ENCODE measurements at regions not wholly inside any gene's neighbourhood (a gene's known extent, or its start where the extent isn't known, plus 50 kb on each side); places are given as distances from the start of the nearest gene placed in this dataset.
"Not testable (repeated sequence)": the region's sequence is repeated elsewhere in the genome, so short reads cannot be mapped to it uniquely, and the experiment has no call there.

DNA sequence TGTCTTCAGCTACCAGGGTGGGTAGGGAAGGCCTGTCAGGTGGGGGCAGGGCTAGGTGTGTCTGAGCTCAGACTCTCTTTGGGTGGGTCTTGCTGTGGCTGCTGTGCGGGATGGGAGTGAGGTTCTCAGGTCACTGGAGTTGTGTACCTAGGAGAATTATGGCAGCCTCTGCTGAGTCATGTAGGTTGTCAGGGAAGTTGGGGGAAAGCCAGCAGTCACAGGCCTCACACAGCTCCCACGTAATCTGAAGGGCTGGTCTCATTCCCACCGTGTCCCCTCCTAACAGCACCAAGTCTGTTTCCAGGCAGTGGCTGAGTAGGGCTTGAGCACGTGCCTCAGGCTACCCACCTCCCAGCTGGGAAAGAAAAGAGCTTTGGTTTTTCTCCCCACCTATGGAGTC lies 67.0 kb downstream of the CHCHD4 start:
- no peak for DNase-seq (ENCODE audit: low read depth in 2 of 2)

DNA sequence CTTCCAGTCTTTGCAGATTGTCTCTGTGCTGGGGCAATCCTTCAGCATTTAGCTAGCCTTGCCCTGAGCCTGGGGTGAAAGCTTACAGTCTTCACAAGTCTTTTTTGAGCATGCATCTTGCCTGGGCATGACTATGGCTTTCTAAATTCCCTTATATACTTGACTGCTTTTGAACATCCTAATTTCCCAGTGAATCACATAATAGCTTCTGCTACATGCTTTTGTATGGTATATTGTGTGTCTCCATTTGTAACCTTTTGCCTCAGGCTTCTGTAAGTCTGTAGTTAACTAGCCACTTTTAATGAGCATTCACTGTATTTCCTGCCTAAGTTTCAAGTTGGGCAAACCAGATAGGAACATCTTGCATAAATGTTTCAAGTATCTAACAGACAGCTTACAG lies 76.8 kb downstream of the CHCHD4 start:
- no peak for DNase-seq (ENCODE audit: low read depth in 2 of 2)

DNA sequence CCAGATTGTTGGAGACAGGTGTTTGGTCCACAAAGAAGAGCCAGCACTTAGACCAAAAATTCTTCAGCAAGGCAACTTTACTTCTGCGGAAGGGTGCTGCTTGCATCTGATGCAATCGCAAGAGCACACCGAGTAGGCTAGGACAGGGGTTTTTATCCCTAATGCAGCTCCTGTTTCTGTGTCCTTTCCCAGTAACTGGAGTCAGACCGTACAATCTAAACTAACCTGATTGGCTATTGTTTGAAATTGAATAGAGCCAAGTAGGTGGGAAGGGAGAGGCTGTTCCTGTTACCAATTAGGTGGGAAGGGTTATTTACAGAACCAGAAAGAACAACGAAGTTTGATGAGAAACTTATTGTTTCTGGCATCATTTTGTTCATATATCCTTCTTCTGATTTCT lies 77.6 kb downstream of the CHCHD4 start:
- DNase-seq (ENCODE audit: low read depth in 2 of 2): no peak

DNA sequence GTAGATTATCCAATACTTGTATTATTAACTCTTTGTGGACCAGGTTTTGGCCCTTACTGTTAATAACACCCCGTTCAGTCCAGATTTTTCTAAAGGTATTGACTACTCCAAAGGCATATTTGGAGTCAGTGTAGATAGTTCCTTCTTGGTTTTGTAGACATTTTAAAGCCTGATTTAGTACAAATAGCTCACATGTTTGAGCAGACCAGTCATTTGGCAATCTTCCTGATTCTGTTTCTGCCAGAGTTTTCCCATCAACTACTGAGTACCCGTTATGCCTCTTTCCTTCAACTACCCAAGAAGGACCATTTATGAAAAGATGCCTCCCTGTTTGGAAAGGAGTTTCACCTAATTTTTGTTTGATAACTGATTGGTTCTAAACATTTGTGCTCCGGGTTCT lies 82.0 kb downstream of the CHCHD4 start:
- no peak for DNase-seq (ENCODE audit: low read depth in 2 of 2)

DNA sequence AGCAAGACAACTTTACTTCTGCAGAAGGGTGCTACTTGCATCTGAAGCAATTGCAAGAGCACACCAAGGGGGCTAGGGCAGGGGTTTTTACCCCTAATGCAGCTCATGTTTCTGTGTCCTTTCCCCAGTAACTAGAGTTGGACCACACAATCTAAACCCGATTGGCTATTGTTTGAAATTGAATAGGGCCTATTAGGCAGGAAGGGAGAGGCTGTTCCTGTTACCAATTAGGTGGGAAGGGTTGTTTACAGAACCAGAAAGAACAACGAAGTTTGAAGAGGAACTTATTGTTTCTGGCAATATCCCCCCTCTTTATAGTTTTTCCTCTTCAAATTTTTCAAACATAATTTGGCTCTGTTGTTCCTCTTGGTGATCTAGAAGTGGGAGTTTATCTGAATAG lies 85.5 kb downstream of the CHCHD4 start:
- DNase-seq (ENCODE audit: low read depth in 2 of 2): no peak

DNA sequence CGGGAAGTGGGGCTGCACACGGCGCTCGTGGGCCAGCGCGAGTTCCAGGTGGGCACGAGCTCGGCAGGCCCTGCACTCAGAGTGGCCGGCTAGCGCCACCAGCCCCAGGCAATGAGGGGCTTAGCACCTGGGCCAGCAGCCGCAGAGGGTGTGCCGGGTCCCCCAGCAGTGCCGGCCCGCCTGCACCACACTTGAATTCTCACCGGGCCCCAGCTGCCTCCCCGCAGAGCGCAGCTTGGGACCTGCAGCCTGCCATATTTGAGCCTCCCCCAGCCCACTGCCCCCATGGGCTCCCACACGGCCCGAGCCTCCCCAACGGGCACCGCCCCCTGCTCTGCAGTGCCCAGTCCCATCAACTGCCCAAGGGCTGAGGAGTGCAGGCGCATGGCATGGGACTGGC lies 87.5 kb downstream of the CHCHD4 start:
- DNase-seq (ENCODE audit: low read depth in 2 of 2): no peak

DNA sequence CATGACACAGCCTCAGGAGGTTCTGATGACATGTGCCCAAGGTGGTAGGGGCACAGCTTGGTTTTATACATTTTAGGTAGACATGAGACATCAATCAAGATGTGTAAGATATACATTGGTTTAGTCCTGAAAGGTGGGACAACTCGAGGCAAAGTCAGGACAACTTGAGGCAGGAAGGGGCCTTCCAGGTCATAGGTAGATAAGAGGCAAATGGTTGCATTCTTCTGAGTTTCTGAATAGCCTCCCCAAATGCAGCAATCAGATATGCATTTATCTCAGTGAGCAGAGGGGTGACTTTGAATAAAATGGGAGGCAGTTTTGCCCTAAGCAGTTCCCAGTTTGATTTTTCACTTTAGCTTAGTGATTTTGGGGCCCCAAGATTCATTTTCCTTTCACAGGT lies 91.6 kb downstream of the CHCHD4 start:
- no peak for DNase-seq (ENCODE audit: low read depth in 2 of 2)

DNA sequence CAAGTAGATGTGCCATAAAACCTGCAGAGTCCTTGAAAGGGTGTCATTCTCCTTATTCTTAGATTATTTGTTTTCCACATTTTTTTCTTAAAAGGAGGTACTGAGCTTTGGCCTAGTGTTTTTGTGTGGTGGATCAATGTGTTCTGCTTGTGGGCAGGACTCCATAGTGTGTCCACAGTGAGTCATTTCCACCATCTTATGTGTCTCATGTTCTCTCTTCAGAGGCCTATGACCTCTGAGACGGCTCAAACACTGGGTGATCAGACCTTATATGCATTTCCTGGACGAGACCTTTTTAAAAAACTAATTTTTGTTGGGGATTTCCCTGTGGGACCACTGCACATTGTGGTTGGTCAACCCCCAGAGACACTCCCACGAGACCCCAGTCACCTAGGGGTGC lies 93.4 kb downstream of the CHCHD4 start:
- no peak for DNase-seq (ENCODE audit: low read depth in 2 of 2)

DNA sequence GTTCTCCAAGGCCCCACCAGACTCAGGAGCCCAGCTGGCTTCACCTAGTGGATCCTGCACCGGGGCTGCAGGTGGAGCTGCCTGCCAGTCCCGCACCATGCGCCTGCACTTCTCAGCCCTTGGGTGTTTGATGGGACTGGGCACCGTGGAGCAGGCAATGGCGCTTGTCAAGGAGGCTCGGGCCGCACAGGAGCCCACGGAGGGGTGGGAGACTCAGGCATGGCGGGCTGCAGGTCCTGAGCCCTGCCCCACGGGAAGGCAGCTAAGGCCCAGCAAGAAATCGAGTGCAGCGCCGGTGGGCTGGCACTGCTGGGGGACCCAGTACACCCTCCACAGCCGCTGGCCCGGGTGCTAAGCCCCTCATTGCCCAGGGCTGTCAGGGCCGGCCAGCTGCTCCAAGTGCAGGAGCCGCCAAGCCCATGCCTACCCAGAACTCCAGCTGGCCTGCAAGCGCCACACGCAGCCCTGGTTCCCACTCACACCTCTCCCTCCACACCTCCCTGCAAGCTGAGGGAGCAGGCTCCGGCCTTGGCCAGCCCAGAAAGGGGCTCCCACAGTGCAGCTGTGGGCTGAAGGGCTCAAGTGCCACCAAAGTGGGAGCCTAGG lies 95.2 kb downstream of the CHCHD4 start:
- DNase-seq (ENCODE audit: low read depth in 2 of 2): not testable (repeated sequence)

DNA sequence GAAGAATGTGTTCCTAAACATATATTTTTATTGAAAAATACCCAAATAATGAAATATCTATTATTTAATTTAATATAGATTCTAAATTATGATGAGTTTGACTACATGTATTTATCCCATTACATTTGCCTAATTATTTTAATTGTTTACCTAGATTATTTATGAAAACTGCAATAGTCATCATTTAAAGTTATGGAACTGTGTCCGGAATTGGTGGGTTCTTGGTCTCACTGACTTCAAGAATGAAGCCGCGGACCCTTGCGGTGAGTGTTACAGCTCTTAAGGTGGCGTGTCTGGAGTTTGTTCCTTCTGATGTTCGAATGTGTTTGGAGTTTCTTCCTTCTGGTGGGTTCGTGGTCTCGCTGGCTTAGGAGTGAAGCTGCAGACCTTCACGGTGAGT lies 96.5 kb downstream of the CHCHD4 start:
- not testable (repeated sequence) for DNase-seq (ENCODE audit: low read depth in 2 of 2)

DNA sequence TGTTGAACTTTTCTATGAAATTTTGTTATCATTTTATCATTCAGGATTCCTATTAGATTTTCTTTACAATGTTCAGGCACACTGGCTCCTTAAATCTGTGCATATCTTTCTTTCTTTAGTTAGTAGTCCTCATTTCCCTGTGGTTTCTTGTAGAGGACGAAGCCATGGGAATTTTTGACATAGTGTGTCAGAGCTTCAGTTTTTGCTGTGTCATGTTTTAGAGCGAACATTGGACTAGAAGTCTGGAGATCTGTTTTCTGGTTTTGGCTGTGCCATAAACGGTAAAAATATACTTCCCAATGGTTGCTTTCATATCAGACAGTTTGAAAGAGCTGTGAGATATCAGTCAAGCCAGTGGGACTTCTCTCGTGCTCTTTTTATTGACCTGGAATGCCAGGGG lies 105.2 kb downstream of the CHCHD4 start:
- no peak for DNase-seq (ENCODE audit: low read depth in 2 of 2)

DNA sequence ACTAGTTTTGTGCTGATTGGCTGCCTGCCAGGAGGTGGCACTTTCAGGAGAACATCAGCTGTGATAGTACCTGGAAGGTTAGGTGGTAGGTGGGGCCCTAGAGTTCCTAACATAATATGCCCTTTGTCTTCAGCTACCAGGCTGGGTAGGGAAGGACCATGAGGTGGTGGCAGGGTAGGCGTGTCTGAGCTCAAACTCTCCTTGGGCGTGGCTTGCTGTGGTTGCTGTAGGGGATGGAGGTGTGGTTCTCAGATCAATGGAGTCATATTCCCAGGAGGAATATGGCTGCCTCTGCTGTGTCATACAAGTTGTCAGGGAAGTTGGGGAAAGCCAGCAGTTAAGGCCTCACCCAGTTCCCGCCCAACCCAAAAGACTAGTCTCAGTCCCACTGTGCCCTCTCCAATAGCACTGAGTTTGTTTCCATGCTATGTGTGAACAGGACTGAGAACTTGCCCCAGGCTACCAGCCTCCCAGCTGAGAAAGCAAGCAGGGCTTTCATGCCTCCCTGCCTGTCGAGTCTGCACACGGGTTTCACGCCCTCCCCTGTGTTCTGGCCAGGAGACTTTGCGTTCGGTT lies 107.7 kb downstream of the CHCHD4 start:
- no peak for DNase-seq (ENCODE audit: low read depth in 2 of 2)

DNA sequence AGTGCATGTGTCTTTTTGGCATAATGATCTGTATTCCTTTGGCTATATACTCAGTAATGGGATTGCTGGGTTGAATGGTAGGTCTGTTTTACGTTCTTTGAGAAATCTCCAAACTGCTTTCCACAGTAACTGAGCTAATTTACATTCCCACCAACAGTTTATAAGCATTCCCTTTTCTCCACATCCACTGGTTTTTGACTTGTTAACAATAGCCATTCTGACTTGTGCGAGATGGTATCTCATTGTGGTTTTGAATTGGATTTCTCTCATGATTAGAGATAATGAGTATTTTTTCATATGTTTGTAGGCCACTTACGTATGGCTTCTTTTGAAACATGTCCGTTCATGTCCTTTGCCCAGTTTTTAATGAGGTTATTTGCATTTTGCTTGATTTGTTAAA lies 117.7 kb downstream of the CHCHD4 start:
- no peak for DNase-seq (ENCODE audit: low read depth in 2 of 2)

DNA sequence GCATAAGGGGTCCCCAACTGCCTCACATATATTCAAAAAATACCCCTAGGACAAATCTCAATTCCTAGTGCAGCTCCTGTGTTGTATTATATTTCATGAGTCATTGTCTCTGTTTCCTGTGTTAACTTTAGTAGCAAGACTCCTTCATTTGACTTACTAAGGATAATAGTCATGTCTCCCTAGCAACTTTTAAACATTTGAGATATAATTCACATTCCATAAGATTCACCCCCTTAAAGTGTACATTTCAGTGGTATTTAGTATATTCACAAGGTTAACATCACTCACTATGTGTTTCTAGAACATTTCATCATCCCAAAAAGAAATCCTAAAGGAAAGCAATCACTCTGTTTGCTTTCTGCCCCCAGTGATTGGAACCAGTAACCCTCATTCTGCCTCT lies 121.3 kb upstream of the WNT7A start:
- DNase-seq (ENCODE audit: low read depth in 2 of 2): no peak

DNA sequence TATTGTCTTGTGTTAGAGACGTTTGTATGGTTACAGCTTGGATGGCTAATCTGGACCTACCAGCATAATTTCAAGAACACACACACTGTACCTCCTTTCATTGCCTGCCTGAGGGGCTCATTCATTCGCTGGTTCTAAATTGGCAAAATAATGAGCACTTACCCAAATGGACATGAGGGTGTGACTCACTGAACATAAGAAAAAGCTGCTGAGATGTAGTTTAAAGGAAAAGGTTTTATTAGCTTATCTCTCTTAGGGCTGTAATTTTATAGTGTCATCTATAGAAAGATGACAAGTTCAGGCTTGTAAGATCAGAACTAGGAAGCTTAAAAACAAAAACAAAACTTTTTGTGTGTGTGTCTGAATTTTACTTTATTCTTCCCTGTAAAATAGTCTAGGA lies 120.7 kb upstream of the WNT7A start:
- no peak for DNase-seq (ENCODE audit: low read depth in 2 of 2)

DNA sequence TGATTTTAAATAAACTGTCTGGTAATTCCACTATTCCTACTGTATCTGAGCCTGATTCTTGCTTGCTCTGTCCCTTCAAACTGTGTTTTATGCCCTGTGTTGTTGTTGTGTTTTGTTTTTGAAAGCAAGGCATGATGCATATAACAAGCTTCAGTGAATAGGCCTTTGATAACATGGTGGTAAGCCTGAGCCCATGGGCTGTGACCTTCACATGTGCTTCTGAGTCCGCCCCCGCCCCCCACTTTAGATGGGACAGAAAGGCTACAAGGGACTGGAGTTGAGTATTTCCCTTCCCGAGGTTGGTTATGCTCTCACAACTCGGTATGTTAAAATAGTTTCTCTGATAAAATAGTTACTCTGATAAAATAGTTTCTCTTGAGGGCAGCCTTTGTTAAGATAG lies 119.0 kb upstream of the WNT7A start:
- no peak for DNase-seq (ENCODE audit: low read depth in 2 of 2)

DNA sequence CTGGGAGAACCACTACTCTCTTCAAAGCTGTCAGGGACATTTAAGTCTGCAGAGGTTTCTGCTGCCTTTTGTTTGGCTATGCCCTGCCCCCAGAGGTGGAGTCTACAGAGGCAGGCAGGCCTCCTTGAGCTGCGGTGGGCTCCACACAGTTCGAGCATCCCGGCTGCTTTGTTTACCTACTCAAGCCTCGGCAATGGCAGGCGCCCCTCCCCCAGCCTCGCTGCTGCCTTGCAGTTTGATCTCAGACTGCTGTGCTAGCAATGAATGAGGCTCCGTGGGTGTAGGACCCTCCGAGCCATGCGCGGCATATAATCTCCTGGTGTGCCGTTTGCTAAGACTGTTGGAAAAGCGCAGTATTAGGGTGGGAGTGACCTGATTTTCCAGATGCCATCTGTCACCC lies 115.3 kb upstream of the WNT7A start:
- not testable (repeated sequence) for DNase-seq (ENCODE audit: low read depth in 2 of 2)

DNA sequence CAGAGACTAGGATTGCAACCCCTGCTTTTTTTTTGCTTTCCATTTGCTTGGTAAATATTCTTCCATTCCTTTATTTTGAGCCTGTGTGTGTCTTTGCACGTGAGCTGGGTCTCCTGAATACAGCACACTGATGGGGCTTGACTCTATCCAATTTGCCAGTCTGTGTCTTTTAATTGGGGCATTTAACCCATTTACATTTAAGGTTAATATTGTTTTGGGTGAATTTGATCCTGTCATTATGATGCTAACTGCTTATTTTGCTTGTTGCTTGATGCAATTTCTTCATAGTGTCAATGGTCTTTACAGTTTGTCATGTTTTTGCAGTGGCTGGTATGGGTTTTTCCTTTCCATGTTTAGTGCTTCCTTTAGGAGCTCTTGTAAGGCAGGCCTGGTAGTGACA lies 109.1 kb upstream of the WNT7A start:
- not testable (repeated sequence) for DNase-seq (ENCODE audit: low read depth in 2 of 2)

DNA sequence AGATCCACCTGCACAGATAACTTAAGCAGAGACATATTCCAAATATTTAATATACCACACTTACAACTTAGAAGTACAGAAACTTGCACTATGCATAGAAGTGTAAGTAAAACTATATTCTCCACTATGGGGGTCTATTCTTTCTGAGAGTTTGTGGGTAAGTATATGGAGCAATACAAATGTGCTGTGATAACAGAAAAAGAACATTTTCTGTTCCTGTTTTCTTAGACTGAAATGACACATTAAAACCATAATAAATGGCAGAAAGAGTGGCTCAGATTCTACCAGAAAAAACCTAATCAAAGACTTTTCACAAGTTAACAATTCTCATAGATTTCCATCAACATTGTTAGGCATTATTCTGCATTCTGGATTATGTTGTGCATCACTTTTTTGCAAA lies 96.6 kb upstream of the WNT7A start:
- no peak for DNase-seq (ENCODE audit: low read depth in 2 of 2)

DNA sequence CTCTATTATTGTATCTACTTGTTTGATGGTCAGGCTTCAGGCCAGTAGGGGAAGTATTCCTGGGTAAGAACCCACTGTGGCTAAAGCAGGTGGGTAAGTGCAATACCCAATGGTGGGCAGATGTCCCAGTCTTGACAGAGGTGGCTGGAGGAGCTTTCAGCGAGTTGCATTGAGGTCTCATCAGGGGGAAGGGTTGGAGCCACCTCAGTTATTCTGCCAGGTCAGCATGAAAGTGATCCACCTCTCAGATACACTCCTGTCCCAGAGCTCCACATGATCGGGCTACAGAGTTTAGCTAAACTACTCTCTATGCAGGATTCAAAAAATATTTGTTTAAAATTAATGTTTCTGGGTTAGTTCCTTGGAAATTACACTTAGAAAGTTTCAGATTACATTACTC lies 95.8 kb upstream of the WNT7A start:
- DNase-seq (ENCODE audit: low read depth in 2 of 2): no peak

DNA sequence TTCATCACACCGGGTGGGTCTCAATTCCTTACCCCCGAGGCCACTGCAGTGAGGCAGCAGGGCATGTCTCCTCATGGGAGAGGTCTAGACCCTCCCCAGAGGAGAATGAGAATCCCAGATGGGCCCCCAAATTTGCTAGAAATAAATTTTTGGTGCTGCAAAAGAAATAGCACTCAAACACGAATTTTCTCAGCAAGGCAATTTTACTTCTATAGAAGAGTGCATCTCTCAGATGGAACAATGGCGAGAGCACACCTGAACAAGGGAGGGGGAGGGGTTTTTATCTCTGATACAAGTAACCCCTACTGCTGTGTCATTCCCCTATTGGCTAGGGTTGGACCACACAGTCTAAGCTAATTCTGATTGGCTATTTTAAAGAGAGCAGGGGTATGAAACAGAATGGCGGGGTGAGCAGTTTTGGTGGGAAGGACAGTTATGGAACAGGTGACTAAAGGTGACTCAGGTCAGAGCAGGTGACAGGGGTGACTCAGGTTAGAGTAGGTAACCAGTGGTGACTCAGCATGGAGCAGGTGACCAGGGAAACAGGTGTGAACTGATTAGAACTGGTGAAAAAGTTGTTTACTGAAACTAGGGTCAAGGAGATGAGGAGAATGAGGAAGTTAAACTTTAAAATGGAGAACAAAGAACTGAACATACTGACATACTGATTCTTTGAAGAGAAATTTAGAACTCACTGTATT lies 93.0 kb upstream of the WNT7A start:
- no peak for DNase-seq (ENCODE audit: low read depth in 2 of 2)

DNA sequence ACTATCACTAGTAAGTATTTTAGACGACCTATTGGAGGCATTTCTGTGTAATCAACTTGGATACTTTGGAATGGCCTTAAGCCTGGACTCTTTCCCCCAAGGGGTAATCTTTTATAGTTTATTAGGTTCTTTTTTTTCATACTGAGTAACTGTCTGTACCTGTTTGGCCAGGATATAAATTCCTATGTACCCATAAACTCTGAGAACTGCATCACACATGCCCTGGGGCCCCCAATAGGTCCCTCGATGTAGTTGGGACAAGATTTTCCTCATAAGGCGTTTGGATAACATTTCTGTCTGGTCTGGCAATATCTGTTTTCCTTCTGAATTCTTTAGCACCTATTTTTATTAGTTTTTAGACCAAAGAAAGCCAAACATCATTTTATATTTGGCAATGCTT lies 86.4 kb upstream of the WNT7A start:
- no peak for DNase-seq (ENCODE audit: low read depth in 2 of 2)

DNA sequence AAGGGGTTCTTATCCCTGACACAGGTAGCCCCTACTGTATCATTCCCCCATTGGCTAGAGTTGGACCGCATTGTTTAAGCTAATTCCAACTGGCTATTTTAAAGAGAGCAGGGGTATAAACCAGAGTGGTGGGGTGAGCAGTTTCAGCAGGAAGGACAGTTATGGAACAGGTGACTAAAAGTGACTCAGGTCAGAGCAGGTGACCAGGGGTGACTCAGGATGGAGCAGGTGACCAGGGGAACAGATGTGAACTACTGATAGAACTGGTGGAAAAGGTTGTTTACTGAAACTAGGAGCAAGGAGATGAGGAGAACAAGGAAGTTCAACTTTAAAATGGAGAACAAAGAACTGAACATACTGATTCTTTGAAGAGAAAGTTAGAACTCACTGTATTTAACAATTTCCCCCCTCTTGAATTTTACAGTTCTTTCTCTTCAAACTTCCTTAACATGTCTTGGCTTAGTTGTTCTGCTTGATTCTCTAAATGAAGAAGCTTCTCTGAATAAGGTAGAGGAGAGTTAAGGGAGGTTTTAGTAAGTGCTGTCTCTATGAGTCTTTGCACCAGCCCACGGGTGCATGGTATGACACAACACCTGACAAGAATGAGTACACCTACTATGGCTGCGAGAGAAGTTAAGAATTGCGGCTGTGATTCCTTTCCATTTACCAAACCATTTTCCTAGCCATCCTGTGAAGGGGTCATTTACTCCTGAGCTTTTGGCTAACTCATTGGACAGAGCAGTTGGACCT lies 83.4 kb upstream of the WNT7A start:
- no peak for DNase-seq (ENCODE audit: low read depth in 2 of 2)

Data from activated CD4-positive, alpha-beta T cell treated with anti-CD3 and anti-CD28 coated beads for 24 hours (primary cell).